GM12878 (cell line): ENCODE measurements at regions not wholly inside any gene's neighbourhood (a gene's known extent, or its start where the extent isn't known, plus 50 kb on each side); places are given as distances from the start of the nearest gene placed in this dataset.

Source experiments
- ATAC-seq: fragments of 200-7000 bp; cut with Tn5 transposase; 3 replicates; pipeline ENCODE4 v1.9.1; 2020; ENCODE audit warnings: mild to moderate bottlenecking, moderate library complexity
- BruUV-seq: library from RNA; stranded (reverse); fragments of 400-500 nt; replicated peaks from 2 replicates; lab custom pipeline; 2021; lab: Mats Ljungman, UMichigan
- CTCF ChIA-PET: fragments of 300-600 bp; sonication (Branson Sonifier 250); formaldehyde crosslinking; extraction: SDS; loops from one replicate; lab custom pipeline; 2021; ENCODE audit warnings: inconsistent platforms; lab: Yijun Ruan, JAX
- POLR2A ChIA-PET: fragments of 350-600 bp; formaldehyde crosslinking; extraction: SDS; loops from one replicate; lab custom pipeline; 2021; ENCODE audit warnings: inconsistent platforms; lab: Charles Lee
- RAD21 ChIA-PET: fragments of 300-600 bp; sonication (Branson Sonifier 250); formaldehyde crosslinking; loops from one replicate; lab custom pipeline; 2023; ENCODE audit warnings: antibody characterized with exemption; ENCODE audit not compliant: unreplicated experiment; lab: Charles Lee
- SMC1A ChIA-PET: fragments of 300-600 bp; sonication (Branson Sonifier 250); formaldehyde crosslinking; loops from one replicate; lab custom pipeline; 2023; ENCODE audit not compliant: unreplicated experiment, uncharacterized antibody; lab: Charles Lee
- DNase-seq: peaks from one replicate; pipeline ENCODE4 v3.0.0-alpha.2; 2011; ENCODE audit warnings: low read depth, low spot score
- FAIRE-seq: peaks from 3 replicates; lab custom pipeline; 2011; peaks lifted over from hg19 to GRCh38; lab: Jason Lieb, UNC
- H2AFZ ChIP-seq: 2 replicates; pipeline ENCODE4 v1.6.0; 2011; ENCODE audit warnings: low read depth, low read length, control low read depth; ENCODE audit not compliant: control insufficient read depth
- H3K27ac ChIP-seq: 2 replicates; pipeline ENCODE4 v1.5.1; 2011; ENCODE audit warnings: control low read depth; ENCODE audit not compliant: control insufficient read depth, insufficient read depth
- H3K27me3 ChIP-seq, 2 experiments: replicated peaks in 1 of 2; 2 replicates each; pipeline versions ENCODE4 v1.6.0 to v1.6.1; 2011; ENCODE audit warnings: low read length in 1 of 2; ENCODE audit not compliant: control insufficient read depth in 2 of 2, insufficient read depth in 2 of 2
- H3K36me3 ChIP-seq, 2 experiments: 2 replicates each; pipeline ENCODE4 v1.5.1; 2011; ENCODE audit warnings: low read length in 1 of 2; ENCODE audit not compliant: control insufficient read depth in 2 of 2, insufficient read depth in 2 of 2
- H3K4me1 ChIP-seq: 2 replicates; pipeline ENCODE4 v1.6.1; 2011; ENCODE audit warnings: mild to moderate bottlenecking, low read length, moderate library complexity, mixed read lengths; ENCODE audit not compliant: control insufficient read depth, insufficient read depth
- H3K4me2 ChIP-seq: 2 replicates; pipeline ENCODE4 v1.6.0; 2011; ENCODE audit warnings: control low read depth; ENCODE audit not compliant: control insufficient read depth, insufficient read depth
- H3K4me3 ChIP-seq: fragments of 200-600 bp; sonication (generic); 2 replicates; pipeline ENCODE4 v1.5.1; 2016
- H3K79me2 ChIP-seq: 2 replicates; pipeline ENCODE4 v1.6.0; 2011; ENCODE audit warnings: low read length; ENCODE audit not compliant: control insufficient read depth, insufficient read depth
- H3K9ac ChIP-seq: 2 replicates; pipeline ENCODE4 v1.8.0; 2011; ENCODE audit warnings: low read length, control low read depth, mixed read lengths; ENCODE audit not compliant: control insufficient read depth, insufficient read depth
- H3K9me3 ChIP-seq: replicated peaks from 3 replicates; pipeline ENCODE4 v1.5.1; 2011; ENCODE audit warnings: mild to moderate bottlenecking, low read length; ENCODE audit not compliant: control insufficient read depth, insufficient read depth
- H4K20me1 ChIP-seq: 2 replicates; pipeline ENCODE4 v1.6.0; 2011; ENCODE audit not compliant: control insufficient read depth, insufficient read depth
- CTCF ChIP-seq, 3 experiments: IDR thresholded peaks in 2 of 3; conservative IDR thresholded peaks in 1 of 3; 2 replicates each; pipeline ENCODE4 v1.5.1; 2011; ENCODE audit warnings: low read depth in 3 of 3, low read length in 3 of 3, mild to moderate bottlenecking in 3 of 3, control low read depth in 2 of 3, moderate library complexity in 2 of 3, inconsistent platforms in 1 of 3, mixed read lengths in 1 of 3; ENCODE audit not compliant: control insufficient read depth in 2 of 3, insufficient read depth in 1 of 3; ENCODE audit errors: extremely low read depth in 1 of 3
- ESRRA ChIP-seq: IDR thresholded peaks from 2 replicates; pipeline ENCODE4 v1.6.1; 2012; ENCODE audit warnings: mild to moderate bottlenecking, low read length, improper control_type of control experiment
- EZH2 ChIP-seq: IDR thresholded peaks from 2 replicates; pipeline ENCODE4 v1.6.1; 2012; ENCODE audit warnings: low read depth, mild to moderate bottlenecking, control low read depth, inconsistent platforms, low read length, borderline replicate concordance; ENCODE audit not compliant: control insufficient read depth
- RAD21 ChIP-seq: IDR thresholded peaks from 2 replicates; pipeline ENCODE4 v1.6.1; 2011; ENCODE audit warnings: mild to moderate bottlenecking, low read depth, low read length, moderate library complexity; ENCODE audit not compliant: insufficient read depth
- SMC3 ChIP-seq: IDR thresholded peaks from 2 replicates; pipeline ENCODE4 v1.6.1; 2011; ENCODE audit warnings: low read length, improper control_type of control experiment, borderline replicate concordance
- YY1 ChIP-seq: IDR thresholded peaks from 2 replicates; pipeline ENCODE4 v1.6.1; 2011; ENCODE audit warnings: low read depth, mild to moderate bottlenecking, low read length
- WGBS: methylation state at CpG from one replicate; pipeline ENCODE4 v1.1.6; 2016; ENCODE audit warnings: low lambda C conversion rate; ENCODE audit not compliant: insufficient replicate concordance, insufficient coverage; ENCODE audit errors: missing lambda C conversion rate; 5-methylcytosine and 5-hydroxymethylcytosine counted together
- in situ Hi-C: fragments of 300-500 bp; cut with MboI; formaldehyde crosslinking; loops from 9 replicates; pipeline ENCODE4 v1.14.3; 2018; ENCODE audit warnings: mixed read lengths
- intact Hi-C: fragments of 100-400 bp; cut with micrococcal nuclease; formaldehyde crosslinking; loops from one replicate; pipeline ENCODE4 v1.14.2; 2022; ENCODE audit not compliant: unreplicated experiment

GRCh38 chr6:40845553-40845952 is 193.5 kb downstream of the UNC5CL start:
- no peaks in the 10 kb centered on the region for H3K36me3 ChIP-seq
- ChIA-PET CTCF (interaction anchor here (0.7 to 4.3 kb wide), 12 partner anchors 10 to 979 kb away, joined by 3 to 23 read pairs (median 4); no protein-coding TSS in a partner anchor), RAD21 (interaction anchor here (2.0 kb wide), 1 partner anchor 182 kb away, joined by 5 read pairs; no protein-coding TSS in a partner anchor), SMC1A (interaction anchor here (1.0 to 1.4 kb wide), 2 partner anchors 864 to 980 kb away, joined by 4 read pairs; no protein-coding TSS in a partner anchor), POLR2A (no interaction called here)
- WGBS = 17% methylated on average over 2 of the region's 2 CpGs
- no peak overlapping the region for H2AFZ ChIP-seq
- intact Hi-C loops = loop anchor here (5.0 to 10.0 kb wide), 3 partner anchors 173 to 1498 kb away; no protein-coding TSS in a partner anchor
- no peak overlapping the region for H3K4me2 ChIP-seq
- peaks cover 2 to 10% of the 10 kb centered on the region in 2 experiments; a peak in 3 of 4 replicates for H3K27me3 ChIP-seq
- H3K4me1 ChIP-seq = no peaks in the 10 kb centered on the region
- TF ChIP-seq RAD21 (peak; percentile 55), YY1 (0 out of 2 replicates have a peak, but pooled peaks have one; percentile 29), EZH2 (no peak), ESRRA (no peak), SMC3 (peak; percentile 77), CTCF (IDR thresholded peaks at IDR 0.05 in 2 of 3, conservative IDR thresholded peaks at IDR 0.05 in 1 of 3; ENCODE audit: control insufficient read depth in 2 of 3, extremely low read depth in 1 of 3, insufficient read depth in 1 of 3, low read depth in 3 of 3, low read length in 3 of 3) (peak; percentile 64 to 73 (median 66))
- TF ChIP-seq, all 136 proteins: peak for 4
- peak; percentile 74 for ATAC-seq
- H3K9ac ChIP-seq = no peak overlapping the region
- in situ Hi-C loops = no loop called here
- no peaks in the 10 kb centered on the region for H4K20me1 ChIP-seq
- no peak overlapping the region for H3K27ac ChIP-seq
- H3K79me2 ChIP-seq = no peaks in the 10 kb centered on the region
- no peaks in the 10 kb centered on the region for H3K9me3 ChIP-seq
- BruUV-seq = no TSS peak
- H3K4me3 ChIP-seq = no peak overlapping the region
- DNase-seq = no peak
- FAIRE-seq = peak; percentile 73
